Fibroblast of upper back skin (primary cell): ENCODE measurements at regions not wholly inside any gene's neighbourhood (a gene's known extent, or its start where the extent isn't known, plus 50 kb on each side); places are given as distances from the start of the nearest gene placed in this dataset.

Experiments used
- DNase-seq: peaks from one replicate; pipeline ENCODE4 v3.0.0-alpha.2; 2013

- DNase-seq: no peak
These were observed 645.2 kb upstream of the EPHA6 start for GRCh38 chr3:96169111-96169766.

- DNase-seq: no peak
These were observed 641.5 kb upstream of the EPHA6 start for GRCh38 chr3:96172917-96173316.

GRCh38 chr3:96175500-96175899, 638.9 kb upstream of the EPHA6 start:
- DNase-seq: no peak

- no peak for DNase-seq
These were observed 631.6 kb upstream of the EPHA6 start for GRCh38 chr3:96182756-96183155.

GRCh38 chr3:96183871-96184270, 630.5 kb upstream of the EPHA6 start:
- DNase-seq: no peak

- no peak for DNase-seq
These were observed 624.3 kb upstream of the EPHA6 start for GRCh38 chr3:96190024-96190616.

- no peak for DNase-seq
These were observed 621.3 kb upstream of the EPHA6 start for GRCh38 chr3:96192966-96193550.

- DNase-seq: no peak
These were observed 613.5 kb upstream of the EPHA6 start for GRCh38 chr3:96200897-96201296.

- DNase-seq: no peak
These were observed 612.9 kb upstream of the EPHA6 start for GRCh38 chr3:96201463-96201862.

- DNase-seq: no peak
These were observed 612.2 kb upstream of the EPHA6 start for GRCh38 chr3:96202181-96202580.

GRCh38 chr3:96209699-96210098, 604.7 kb upstream of the EPHA6 start:
- no peak for DNase-seq

GRCh38 chr3:96213393-96213792, 601.0 kb upstream of the EPHA6 start:
- no peak for DNase-seq

- DNase-seq: no peak
These were observed 599.5 kb upstream of the EPHA6 start for GRCh38 chr3:96214941-96215340.

GRCh38 chr3:96225494-96225893, 588.9 kb upstream of the EPHA6 start:
- DNase-seq: no peak

- no peak for DNase-seq
These were observed 580.7 kb upstream of the EPHA6 start for GRCh38 chr3:96233679-96234078.

GRCh38 chr3:96236522-96236921, 577.9 kb upstream of the EPHA6 start:
- DNase-seq: peak; percentile 4

GRCh38 chr3:96259299-96259698, 555.1 kb upstream of the EPHA6 start:
- no peak for DNase-seq

- DNase-seq: no peak
These were observed 549.7 kb upstream of the EPHA6 start for GRCh38 chr3:96264701-96265100.

GRCh38 chr3:96266395-96267190, 547.8 kb upstream of the EPHA6 start:
- peak; percentile 35 for DNase-seq

- no peak for DNase-seq
These were observed 546.8 kb upstream of the EPHA6 start for GRCh38 chr3:96267577-96267976.

- no peak for DNase-seq
These were observed 520.3 kb upstream of the EPHA6 start for GRCh38 chr3:96294143-96294542.

GRCh38 chr3:96300743-96301142, 513.7 kb upstream of the EPHA6 start:
- DNase-seq: no peak

GRCh38 chr3:96319166-96319565, 495.2 kb upstream of the EPHA6 start:
- peak; percentile 1 for DNase-seq

- DNase-seq: no peak
These were observed 490.3 kb upstream of the EPHA6 start for GRCh38 chr3:96324087-96324486.
